IPS-11a (cell line): ENCODE measurements at regions not wholly inside any gene's neighbourhood (a gene's known extent, or its start where the extent isn't known, plus 50 kb on each side); places are given as distances from the start of the nearest gene placed in this dataset.

Source experiments
- H3K4me3 ChIP-seq: one replicate; pipeline ENCODE4 v1.5.1; 2013; ENCODE audit warnings: low read depth, low read length, control low read depth

GRCh38 chr3:41076399-41076798 lies 122.9 kb upstream of the CTNNB1 start:
- H3K4me3 ChIP-seq = no peak overlapping the region

- H3K4me3 ChIP-seq = no peak overlapping the region
These were observed 119.2 kb upstream of the CTNNB1 start for GRCh38 chr3:41080141-41080540.

GRCh38 chr3:41088882-41089281 lies 110.4 kb upstream of the CTNNB1 start:
- no peak overlapping the region for H3K4me3 ChIP-seq

GRCh38 chr3:41089566-41089965 lies 109.7 kb upstream of the CTNNB1 start:
- no peak overlapping the region for H3K4me3 ChIP-seq

GRCh38 chr3:41092844-41093243 lies 106.5 kb upstream of the CTNNB1 start:
- no peak overlapping the region for H3K4me3 ChIP-seq

GRCh38 chr3:41093476-41093875 lies 105.8 kb upstream of the CTNNB1 start:
- H3K4me3 ChIP-seq = no peak overlapping the region

GRCh38 chr3:41094351-41094750 lies 105.0 kb upstream of the CTNNB1 start:
- H3K4me3 ChIP-seq = no peak overlapping the region

GRCh38 chr3:41095702-41096101 lies 103.6 kb upstream of the CTNNB1 start:
- no peak overlapping the region for H3K4me3 ChIP-seq

- H3K4me3 ChIP-seq = no peak overlapping the region
These were observed 101.3 kb upstream of the CTNNB1 start for GRCh38 chr3:41097896-41098496.

GRCh38 chr3:41101231-41101630 lies 98.1 kb upstream of the CTNNB1 start:
- H3K4me3 ChIP-seq = no peak overlapping the region

- H3K4me3 ChIP-seq = no peak overlapping the region
These were observed 97.2 kb upstream of the CTNNB1 start for GRCh38 chr3:41102053-41102556.

- no peak overlapping the region for H3K4me3 ChIP-seq
These were observed 96.6 kb upstream of the CTNNB1 start for GRCh38 chr3:41102750-41103149.

GRCh38 chr3:41103200-41103599 lies 96.1 kb upstream of the CTNNB1 start:
- H3K4me3 ChIP-seq = no peak overlapping the region

- H3K4me3 ChIP-seq = no peak overlapping the region
These were observed 95.2 kb upstream of the CTNNB1 start for GRCh38 chr3:41104147-41104546.

GRCh38 chr3:41106691-41107090 lies 92.6 kb upstream of the CTNNB1 start:
- H3K4me3 ChIP-seq = no peak overlapping the region

- H3K4me3 ChIP-seq = no peak overlapping the region
These were observed 88.3 kb upstream of the CTNNB1 start for GRCh38 chr3:41111011-41111410.

- no peak overlapping the region for H3K4me3 ChIP-seq
These were observed 86.8 kb upstream of the CTNNB1 start for GRCh38 chr3:41112466-41112865.

- H3K4me3 ChIP-seq = no peak overlapping the region
These were observed 84.2 kb upstream of the CTNNB1 start for GRCh38 chr3:41115069-41115468.

- H3K4me3 ChIP-seq = no peak overlapping the region
These were observed 82.5 kb upstream of the CTNNB1 start for GRCh38 chr3:41116851-41117250.

GRCh38 chr3:41117398-41117870 lies 81.9 kb upstream of the CTNNB1 start:
- H3K4me3 ChIP-seq = no peak overlapping the region

GRCh38 chr3:41118461-41119390 lies 80.6 kb upstream of the CTNNB1 start:
- no peak overlapping the region for H3K4me3 ChIP-seq

GRCh38 chr3:41120460-41120859 lies 78.8 kb upstream of the CTNNB1 start:
- no peak overlapping the region for H3K4me3 ChIP-seq
